Neural progenitor cell (in vitro differentiated cells): ENCODE measurements at regions not wholly inside any gene's neighbourhood (a gene's known extent, or its start where the extent isn't known, plus 50 kb on each side); places are given as distances from the start of the nearest gene placed in this dataset.

Experiments
- EZH2 ChIP-seq: fragments of 200-600 bp; sonication (generic); IDR thresholded peaks from 2 replicates; pipeline ENCODE4 v1.6.1; 2017; ENCODE audit warnings: antibody characterized with exemption, mild to moderate bottlenecking, moderate library complexity
- EZH2phosphoT487 ChIP-seq: fragments of 200-600 bp; sonication (generic); IDR thresholded peaks from 2 replicates; pipeline ENCODE4 v1.6.1; 2017; ENCODE audit warnings: antibody characterized with exemption
- TF ChIP-seq, protein P1 (sequence below): fragments of 200-600 bp; sonication (generic); IDR thresholded peaks from 2 replicates; pipeline ENCODE4 v1.5.1; 2017; ENCODE audit warnings: antibody characterized with exemption, mild to moderate bottlenecking

DNA sequence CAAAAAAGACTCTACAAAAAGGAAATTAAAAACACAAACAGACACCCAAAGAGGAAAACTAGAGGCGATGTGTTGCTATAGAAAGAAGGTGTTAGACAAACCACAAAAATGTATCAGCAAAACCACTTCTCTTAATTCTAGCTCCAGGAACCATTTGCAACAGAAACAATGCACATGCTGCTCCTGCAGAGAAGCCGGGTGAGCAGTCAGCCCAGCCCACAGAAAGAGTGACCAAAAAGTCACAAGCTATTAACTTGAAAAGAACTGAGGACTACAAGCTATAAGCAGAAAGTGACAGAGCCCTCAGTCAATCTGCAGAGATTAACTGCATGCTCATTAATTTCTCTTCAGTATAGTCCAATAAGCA, 96.2 kb upstream of the KLHL13 start:
- TF ChIP-seq EZH2 (no peak), EZH2phosphoT487 (no peak)
- TF ChIP-seq, protein P1, sequence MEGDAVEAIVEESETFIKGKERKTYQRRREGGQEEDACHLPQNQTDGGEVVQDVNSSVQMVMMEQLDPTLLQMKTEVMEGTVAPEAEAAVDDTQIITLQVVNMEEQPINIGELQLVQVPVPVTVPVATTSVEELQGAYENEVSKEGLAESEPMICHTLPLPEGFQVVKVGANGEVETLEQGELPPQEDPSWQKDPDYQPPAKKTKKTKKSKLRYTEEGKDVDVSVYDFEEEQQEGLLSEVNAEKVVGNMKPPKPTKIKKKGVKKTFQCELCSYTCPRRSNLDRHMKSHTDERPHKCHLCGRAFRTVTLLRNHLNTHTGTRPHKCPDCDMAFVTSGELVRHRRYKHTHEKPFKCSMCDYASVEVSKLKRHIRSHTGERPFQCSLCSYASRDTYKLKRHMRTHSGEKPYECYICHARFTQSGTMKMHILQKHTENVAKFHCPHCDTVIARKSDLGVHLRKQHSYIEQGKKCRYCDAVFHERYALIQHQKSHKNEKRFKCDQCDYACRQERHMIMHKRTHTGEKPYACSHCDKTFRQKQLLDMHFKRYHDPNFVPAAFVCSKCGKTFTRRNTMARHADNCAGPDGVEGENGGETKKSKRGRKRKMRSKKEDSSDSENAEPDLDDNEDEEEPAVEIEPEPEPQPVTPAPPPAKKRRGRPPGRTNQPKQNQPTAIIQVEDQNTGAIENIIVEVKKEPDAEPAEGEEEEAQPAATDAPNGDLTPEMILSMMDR = no peak
